Cardiac fibroblast (primary cell): ENCODE measurements at regions not wholly inside any gene's neighbourhood (a gene's known extent, or its start where the extent isn't known, plus 50 kb on each side); places are given as distances from the start of the nearest gene placed in this dataset.

Experiments used
- DNase-seq, 2 donors: peaks; one replicate each; pipeline versions ENCODE4 v3.0.0 to v3.0.0-alpha.2; 2010; ENCODE audit warnings: low read depth in 2 of 2
- H3K4me3 ChIP-seq, 2 donors: replicated peaks in 1 of 2; 1 replicate in 1 of 2; 2 replicates in 1 of 2; pipeline ENCODE4 v1.5.1; 2011; ENCODE audit warnings: low read depth in 2 of 2, low read length in 2 of 2, mild to moderate bottlenecking in 2 of 2, moderate library complexity in 1 of 2
- CTCF ChIP-seq: IDR thresholded peaks from one replicate; pipeline ENCODE4 v1.5.1; 2011; ENCODE audit warnings: low read depth, mild to moderate bottlenecking, low read length, inconsistent platforms

- TF ChIP-seq CTCF, result no peak
- DNase-seq, result no peak
Observed at GRCh38 chr12:67078957-67079356, 190.2 kb upstream of the CAND1 start.

GRCh38 chr12:67080637-67081036 is 188.5 kb upstream of the CAND1 start:
- no peak for TF ChIP-seq CTCF
- DNase-seq, result no peak

More at GRCh38 chr12:67078957-67079356, 190.2 kb upstream of the CAND1 start:
- H3K4me3 ChIP-seq, result no peak overlapping the region

GRCh38 chr12:67082221-67082620 is 186.9 kb upstream of the CAND1 start:
- TF ChIP-seq CTCF, result no peak
- no peak for DNase-seq
- H3K4me3 ChIP-seq, result no peak overlapping the region

More at GRCh38 chr12:67080637-67081036, 188.5 kb upstream of the CAND1 start:
- H3K4me3 ChIP-seq, result no peak overlapping the region

- DNase-seq, result no peak
- H3K4me3 ChIP-seq, result no peak overlapping the region
- TF ChIP-seq CTCF, result no peak
Observed at GRCh38 chr12:67085699-67086098, 183.5 kb upstream of the CAND1 start.

- TF ChIP-seq CTCF, result no peak
- no peak for DNase-seq
- no peak overlapping the region for H3K4me3 ChIP-seq
Observed at GRCh38 chr12:67086116-67086515, 183.0 kb upstream of the CAND1 start.

- no peak overlapping the region for H3K4me3 ChIP-seq
- TF ChIP-seq CTCF, result no peak
- DNase-seq, result no peak
Observed at GRCh38 chr12:67088401-67089118, 180.6 kb upstream of the CAND1 start.

- no peak for DNase-seq
- H3K4me3 ChIP-seq, result no peak overlapping the region
- no peak for TF ChIP-seq CTCF
Observed at GRCh38 chr12:67091204-67091603, 178.0 kb upstream of the CAND1 start.
